Astrocyte (in vitro differentiated cells and primary cell): ENCODE measurements at regions not wholly inside any gene's neighbourhood (a gene's known extent, or its start where the extent isn't known, plus 50 kb on each side); places are given as distances from the start of the nearest gene placed in this dataset.

Source experiments
- DNase-seq: peaks from one replicate; pipeline ENCODE4 v3.0.0-alpha.2; 2010; ENCODE audit warnings: low read depth
- FAIRE-seq: peaks from 2 replicates; lab custom pipeline; 2011; peaks lifted over from hg19 to GRCh38; lab: Jason Lieb, UNC
- H2AFZ ChIP-seq: 2 replicates; pipeline ENCODE4 v1.6.0; 2012; ENCODE audit warnings: low read depth, low read length, inconsistent platforms
- H3K27ac ChIP-seq: 2 replicates; pipeline ENCODE4 v1.5.1; 2011; ENCODE audit warnings: low read depth, low read length, inconsistent platforms
- H3K27me3 ChIP-seq: 2 replicates; pipeline ENCODE4 v1.6.0; 2011; ENCODE audit warnings: low read length, inconsistent platforms; ENCODE audit not compliant: insufficient read depth
- H3K36me3 ChIP-seq: 2 replicates; pipeline ENCODE4 v1.5.1; 2011; ENCODE audit warnings: low read length, inconsistent platforms; ENCODE audit not compliant: insufficient read depth
- H3K4me1 ChIP-seq: 2 replicates; pipeline ENCODE4 v1.5.1; 2011; ENCODE audit warnings: low read length, inconsistent platforms; ENCODE audit not compliant: insufficient read depth
- H3K4me2 ChIP-seq: 2 replicates; pipeline ENCODE4 v1.6.0; 2012; ENCODE audit warnings: low read length, inconsistent platforms
- H3K4me3 ChIP-seq: 2 replicates; pipeline ENCODE4 v1.5.1; 2011; ENCODE audit warnings: low read depth, mild to moderate bottlenecking, low read length, inconsistent platforms; ENCODE audit not compliant: insufficient read depth
- H3K79me2 ChIP-seq: 2 replicates; pipeline ENCODE4 v1.6.0; 2012; ENCODE audit warnings: mild to moderate bottlenecking, low read length, inconsistent platforms; ENCODE audit not compliant: insufficient read depth
- H3K9ac ChIP-seq: 2 replicates; pipeline ENCODE4 v1.6.0; 2012; ENCODE audit warnings: mild to moderate bottlenecking, low read length, inconsistent platforms
- H3K9me3 ChIP-seq: 2 replicates; pipeline ENCODE4 v1.5.1; 2012; ENCODE audit warnings: low read depth, mild to moderate bottlenecking, low read length, inconsistent platforms; ENCODE audit not compliant: insufficient read depth
- H4K20me1 ChIP-seq: 2 replicates; pipeline ENCODE4 v1.6.0; 2012; ENCODE audit warnings: low read length, inconsistent platforms; ENCODE audit not compliant: insufficient read depth
- H3K27ac Mint-ChIP-seq: one replicate; pipeline ENCODE4 v1.8.0; 2021; ENCODE audit warnings: mild to moderate bottlenecking, mixed read lengths; ENCODE audit not compliant: unreplicated experiment
- H3K27me3 Mint-ChIP-seq: one replicate; pipeline ENCODE4 v1.8.0; 2021; ENCODE audit warnings: low read depth, mixed read lengths; ENCODE audit not compliant: unreplicated experiment
- H3K36me3 Mint-ChIP-seq: one replicate; pipeline ENCODE4 v1.8.0; 2021; ENCODE audit warnings: low read depth, mixed read lengths; ENCODE audit not compliant: unreplicated experiment
- H3K4me1 Mint-ChIP-seq: one replicate; pipeline ENCODE4 v1.8.0; 2021; ENCODE audit warnings: low read depth, mixed read lengths; ENCODE audit not compliant: unreplicated experiment
- H3K4me3 Mint-ChIP-seq: one replicate; pipeline ENCODE4 v1.8.0; 2021; ENCODE audit warnings: mild to moderate bottlenecking, moderate library complexity, mixed read lengths; ENCODE audit not compliant: unreplicated experiment
- H3K9me3 Mint-ChIP-seq: one replicate; pipeline ENCODE4 v1.8.0; 2021; ENCODE audit warnings: mild to moderate bottlenecking, mixed read lengths; ENCODE audit not compliant: unreplicated experiment
- CTCF ChIP-seq: IDR thresholded peaks from 2 replicates; pipeline ENCODE4 v1.5.1; 2011; ENCODE audit warnings: low read depth, mild to moderate bottlenecking, inconsistent platforms, low read length, moderate library complexity; ENCODE audit not compliant: insufficient read depth
- EZH2 ChIP-seq: IDR thresholded peaks from 2 replicates; pipeline ENCODE4 v1.6.1; 2012; ENCODE audit warnings: mild to moderate bottlenecking, low read length, inconsistent platforms; ENCODE audit not compliant: insufficient read depth

- FAIRE-seq: no peak
These were observed 386.6 kb upstream of the NFIA start for GRCh38 chr1:60695716-60696171.

GRCh38 chr1:60694980-60695379, 387.4 kb upstream of the NFIA start:
- no peaks in the 10 kb centered on the region for H3K36me3 Mint-ChIP-seq

More at GRCh38 chr1:60695716-60696171, 386.6 kb upstream of the NFIA start:
- Histone ChIP-seq H3K4me2 (no peak overlapping the region), H3K27ac (no peak overlapping the region), H3K9me3 (no peaks in the 10 kb centered on the region), H4K20me1 (no peaks in the 10 kb centered on the region), H3K4me1 (no peaks in the 10 kb centered on the region), H2AFZ (no peak overlapping the region), H3K79me2 (no peaks in the 10 kb centered on the region), H3K27me3 (no peaks in the 10 kb centered on the region), H3K4me3 (no peak overlapping the region), H3K9ac (no peak overlapping the region), H3K36me3 (no peaks in the 10 kb centered on the region)
- H3K27ac Mint-ChIP-seq: no peak overlapping the region
- no peaks in the 10 kb centered on the region for H3K4me1 Mint-ChIP-seq
- H3K36me3 Mint-ChIP-seq: no peaks in the 10 kb centered on the region
- no peaks in the 10 kb centered on the region for H3K27me3 Mint-ChIP-seq
- no peak overlapping the region for H3K4me3 Mint-ChIP-seq
- DNase-seq: no peak
- no peaks in the 10 kb centered on the region for H3K9me3 Mint-ChIP-seq
- TF ChIP-seq CTCF (no peak), EZH2 (no peak)

More at GRCh38 chr1:60694980-60695379, 387.4 kb upstream of the NFIA start:
- Histone ChIP-seq H3K79me2 (no peaks in the 10 kb centered on the region), H3K27me3 (no peaks in the 10 kb centered on the region), H3K4me3 (no peak overlapping the region), H3K36me3 (no peaks in the 10 kb centered on the region), H2AFZ (no peak overlapping the region), H3K4me2 (no peak overlapping the region), H3K9me3 (no peaks in the 10 kb centered on the region), H3K27ac (no peak overlapping the region), H3K9ac (no peak overlapping the region), H4K20me1 (no peaks in the 10 kb centered on the region), H3K4me1 (no peaks in the 10 kb centered on the region)
- no peak for DNase-seq
- Mint-ChIP-seq H3K27ac (no peak overlapping the region), H3K27me3 (no peaks in the 10 kb centered on the region), H3K4me3 (no peak overlapping the region), H3K9me3 (no peaks in the 10 kb centered on the region), H3K4me1 (no peaks in the 10 kb centered on the region)
- no peak for TF ChIP-seq EZH2
- TF ChIP-seq CTCF: no peak
- no peak for FAIRE-seq
